ENCODE measurements at regions not wholly inside any gene's neighbourhood (a gene's known extent, or its start where the extent isn't known, plus 50 kb on each side); places are given as distances from the start of the nearest gene placed in this dataset.
"Not testable (repeated sequence)": the region's sequence is repeated elsewhere in the genome, so short reads cannot be mapped to it uniquely, and the experiment has no call there.

DNA sequence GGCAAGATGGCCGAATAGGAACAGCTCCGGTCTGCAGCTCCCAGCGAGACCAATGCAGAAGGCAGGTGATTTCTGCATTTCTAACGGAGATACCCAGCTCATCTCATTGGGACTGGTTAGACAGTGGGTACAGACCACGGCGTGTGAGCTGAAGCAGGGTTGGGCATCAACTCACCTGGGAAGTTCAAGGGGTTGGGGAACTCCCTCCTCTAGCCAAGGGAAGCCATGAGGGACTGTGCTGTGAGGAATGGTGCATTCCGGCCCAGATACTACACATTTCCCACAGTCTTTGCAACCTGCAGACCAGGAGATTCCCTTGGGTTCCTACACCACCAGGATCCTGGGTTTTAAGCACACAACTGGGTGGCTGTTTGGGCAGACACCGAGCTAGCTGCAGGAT is 148.0 kb upstream of the PDE4D start:
- DNase-seq = not testable (repeated sequence)

DNA sequence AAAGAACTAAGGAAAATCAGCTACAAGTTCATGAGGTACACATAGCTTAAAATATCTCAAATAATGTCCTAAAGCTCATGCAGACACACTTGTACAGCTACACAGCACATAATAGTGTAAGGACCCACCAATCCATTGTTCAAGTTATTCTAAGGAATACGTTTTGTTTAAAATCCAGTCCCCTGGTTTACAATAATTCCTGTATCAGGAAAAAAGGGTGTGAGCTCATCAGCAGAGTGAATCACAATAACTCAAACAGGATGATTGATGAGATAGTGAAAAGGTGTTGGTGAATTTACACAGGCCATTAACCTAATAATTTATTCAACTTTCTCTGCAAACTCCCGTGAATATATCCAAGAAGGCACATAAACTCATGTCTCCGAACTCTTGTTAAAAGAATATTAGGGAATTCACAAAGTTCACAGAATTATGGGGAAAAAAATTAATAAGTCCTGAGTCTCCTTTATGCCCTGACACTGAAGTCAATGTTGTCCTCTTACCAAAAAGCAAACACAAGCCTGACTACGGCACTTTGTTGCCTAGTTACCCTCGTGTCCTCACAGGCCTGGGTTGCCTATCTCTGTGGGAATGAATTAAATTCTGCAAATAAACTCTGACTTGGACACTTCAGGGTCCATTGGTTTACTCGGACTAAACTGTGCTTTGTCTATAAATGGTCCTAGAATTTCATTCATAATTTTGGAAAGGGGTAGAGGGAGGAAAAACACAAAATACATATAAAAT is 142.8 kb upstream of the PDE4D start:
- DNase-seq = no peak

DNA sequence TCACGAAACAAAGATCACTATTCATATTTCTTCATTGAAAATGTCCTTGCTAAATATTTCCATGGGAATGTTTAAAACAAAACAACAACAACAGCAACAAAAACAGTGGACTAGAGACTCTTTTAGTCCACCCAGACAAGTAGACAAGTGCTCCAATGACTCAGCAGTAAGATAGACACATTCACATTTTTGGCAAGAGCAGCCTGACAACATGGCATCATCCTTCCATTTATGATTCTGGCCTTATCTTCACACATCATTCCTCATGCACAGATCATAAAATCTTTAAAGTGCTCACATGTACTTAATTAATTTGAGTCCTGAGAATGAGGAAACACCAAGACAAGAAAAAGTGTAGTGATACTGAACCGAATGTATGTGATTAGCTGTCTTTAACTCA is 132.6 kb upstream of the PDE4D start:
- DNase-seq = no peak

DNA sequence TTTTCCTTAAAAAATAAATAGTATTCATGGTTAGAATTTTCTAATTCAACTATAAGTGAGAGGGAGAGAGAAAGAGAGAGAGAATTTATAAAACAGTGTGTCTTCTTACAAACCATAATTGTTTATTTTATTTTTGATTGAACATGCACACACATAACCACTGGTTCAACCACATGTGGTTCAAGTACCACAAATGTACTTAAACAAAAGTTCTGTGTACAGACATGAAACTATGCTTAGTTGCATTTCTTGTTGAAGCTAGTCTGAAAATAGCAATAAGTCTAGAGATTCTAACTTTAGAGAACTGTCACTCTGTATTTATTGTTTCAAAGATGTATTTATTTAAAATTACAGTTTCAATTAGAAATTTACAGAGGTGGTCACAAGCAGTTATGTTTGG is 130.6 kb upstream of the PDE4D start:
- no peak for DNase-seq

DNA sequence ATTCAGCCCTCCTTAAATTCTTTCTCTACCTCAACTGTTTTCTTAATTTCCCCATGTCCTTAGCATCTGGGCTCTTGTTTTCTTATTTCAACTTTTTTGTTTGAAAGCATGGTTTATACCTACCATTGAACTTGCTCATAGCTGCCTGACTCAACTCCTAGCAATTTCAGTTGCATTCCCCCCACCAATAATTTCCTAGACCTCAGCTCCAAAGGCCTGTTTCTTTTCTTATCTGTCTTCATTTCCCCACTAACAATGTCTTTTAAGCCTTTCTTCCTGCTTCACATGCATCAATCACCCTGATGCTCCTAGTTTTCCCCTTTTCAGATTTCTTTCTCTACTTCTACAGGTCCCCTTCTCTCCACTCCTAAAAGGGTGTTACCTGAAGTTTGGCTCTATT is 129.7 kb upstream of the PDE4D start:
- DNase-seq = no peak

DNA sequence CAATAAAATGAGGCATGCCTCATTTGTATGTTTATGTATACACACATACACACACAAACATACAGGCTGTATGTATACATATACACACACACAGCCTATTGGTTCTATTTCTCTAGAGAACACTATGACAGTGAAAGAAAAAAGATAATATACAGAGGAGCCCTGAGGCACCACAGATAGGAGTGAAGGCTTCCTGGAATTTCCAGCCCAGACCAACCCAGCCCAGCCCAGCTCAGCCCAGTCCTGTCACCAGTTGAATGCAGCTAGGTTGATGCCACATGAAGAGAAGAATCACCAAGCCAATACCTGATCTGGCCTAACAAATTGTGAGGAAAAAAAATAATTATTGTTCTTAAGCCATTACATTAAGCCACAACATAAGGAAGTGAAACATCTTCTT is 126.9 kb upstream of the PDE4D start:
- DNase-seq = no peak

DNA sequence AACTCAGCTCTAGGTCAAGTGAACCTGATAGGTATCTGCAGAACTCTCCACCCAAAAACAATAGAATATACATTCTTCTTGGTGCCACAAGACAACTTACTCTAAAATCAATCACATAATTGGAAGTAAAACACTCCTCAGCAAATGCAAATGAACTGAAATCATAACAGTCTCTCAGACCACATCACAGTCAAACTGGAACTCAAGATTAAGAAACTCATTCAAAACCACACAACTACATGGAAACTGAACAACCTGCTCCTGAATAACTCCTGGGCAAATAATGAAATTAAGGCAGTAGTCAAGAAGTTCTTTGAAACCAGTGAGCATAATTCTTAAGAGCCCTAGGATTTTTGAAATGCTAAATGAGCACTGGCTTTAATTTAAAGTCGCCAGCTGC is 125.4 kb upstream of the PDE4D start:
- DNase-seq = not testable (repeated sequence)

DNA sequence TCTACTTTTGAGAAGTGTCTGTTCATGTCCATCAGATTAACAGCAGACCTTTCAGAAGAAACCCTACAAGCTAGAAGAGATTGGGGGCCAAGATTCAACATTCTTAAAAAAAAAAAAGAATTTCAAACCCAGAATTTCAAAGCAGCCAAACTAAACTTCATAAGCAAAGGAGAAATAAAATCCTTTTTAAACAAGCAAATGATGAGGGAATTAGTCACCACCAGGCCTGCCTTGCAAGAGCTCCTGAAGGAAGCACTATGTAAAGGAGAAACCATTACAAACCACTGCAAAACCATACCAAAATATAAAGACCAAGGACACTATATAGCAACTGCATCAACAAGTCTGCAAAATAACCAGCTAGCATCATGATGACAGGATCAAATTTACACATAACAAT is 124.6 kb upstream of the PDE4D start:
- DNase-seq = no peak

DNA sequence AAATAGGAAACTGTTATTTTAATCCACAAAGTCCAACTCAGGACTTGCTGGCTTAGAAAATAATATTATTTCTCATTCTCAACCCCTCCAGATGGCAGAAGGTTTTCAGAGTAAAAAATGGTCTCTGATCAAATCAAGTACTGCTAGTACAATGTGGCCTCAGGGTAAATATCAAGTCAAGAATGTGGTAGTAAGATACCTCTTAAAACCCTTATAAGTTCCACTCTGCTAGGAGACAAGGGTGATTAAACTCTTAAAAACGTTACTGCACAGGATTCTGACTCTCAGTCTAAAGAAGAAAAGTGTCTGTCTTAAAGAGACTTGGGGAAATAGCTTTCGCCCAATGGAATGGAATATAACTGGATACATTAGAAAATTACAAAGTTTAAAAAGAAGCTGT is 120.8 kb upstream of the PDE4D start:
- DNase-seq = no peak

DNA sequence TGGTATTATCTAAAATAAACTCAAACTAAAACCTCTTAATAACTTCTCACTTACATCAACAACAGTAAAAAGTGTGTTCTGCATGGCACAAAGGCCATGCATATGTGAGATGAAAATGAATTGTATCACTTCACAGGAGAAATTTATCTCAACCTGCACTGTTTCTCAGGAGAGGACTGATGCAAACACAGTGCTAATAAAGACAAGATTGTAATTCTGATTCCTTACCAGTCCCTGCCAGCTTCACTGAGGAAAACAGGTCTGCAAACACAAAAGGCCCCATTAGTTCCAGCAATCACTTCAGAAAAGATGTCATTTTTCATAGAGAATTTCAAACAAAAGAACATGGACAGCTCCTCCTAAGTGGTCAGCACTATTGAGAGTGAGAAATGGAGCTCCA is 117.3 kb upstream of the PDE4D start:
- no peak for DNase-seq

DNA sequence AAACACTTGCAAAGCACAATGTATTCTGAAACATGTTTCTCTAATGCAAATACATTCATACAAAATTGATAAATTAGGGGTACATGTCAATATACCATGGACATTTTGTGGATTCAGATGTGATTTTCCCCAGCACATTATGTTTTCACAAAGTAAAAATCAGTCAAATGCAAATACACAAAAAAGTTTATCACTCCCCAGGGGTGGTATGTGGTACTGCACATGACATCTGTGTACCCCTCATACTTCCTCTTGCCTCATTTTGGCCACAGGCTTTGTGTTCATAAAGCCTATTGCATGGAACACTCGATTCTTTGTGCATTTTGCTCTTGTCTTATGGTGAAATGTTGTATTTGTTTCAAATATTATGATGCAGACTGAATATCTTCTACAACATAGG is 116.8 kb upstream of the PDE4D start:
- no peak for DNase-seq

DNA sequence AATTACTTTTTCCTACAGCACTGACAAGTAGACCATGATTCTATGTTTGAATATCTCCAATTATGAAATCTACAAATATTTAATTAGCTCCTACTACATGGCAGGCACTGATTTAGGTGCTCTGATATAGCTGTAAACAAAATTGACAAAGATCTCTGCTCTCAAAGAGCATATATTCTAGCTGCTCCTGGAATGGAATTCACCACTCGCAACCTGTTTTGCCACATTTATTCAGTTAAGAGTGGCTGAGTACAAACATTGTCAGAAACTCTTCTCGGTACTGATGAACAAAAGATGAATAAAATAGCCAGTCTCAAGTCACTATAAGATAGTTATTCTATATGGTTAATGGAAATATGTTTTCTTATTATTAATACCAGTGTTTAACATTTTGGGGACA is 114.2 kb upstream of the PDE4D start:
- no peak for DNase-seq

DNA sequence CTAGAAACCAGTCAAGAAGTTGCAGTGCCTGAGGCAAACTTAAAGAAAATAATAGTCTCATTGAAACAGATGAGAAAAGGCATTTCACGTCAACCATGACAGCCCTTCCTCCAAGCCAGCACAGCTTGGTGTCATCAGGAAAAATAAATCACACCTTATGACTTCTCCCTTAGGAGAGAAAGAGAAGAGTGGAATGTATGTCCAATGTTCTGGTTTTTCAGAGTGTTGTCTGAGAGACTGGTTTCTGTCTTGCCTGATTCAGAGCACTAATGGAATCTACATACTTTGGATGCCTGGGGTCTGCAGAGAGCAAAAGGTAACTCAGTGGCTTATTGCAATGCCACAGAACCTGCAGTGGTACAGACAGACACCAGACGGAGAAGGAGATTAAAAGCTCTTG is 105.5 kb upstream of the PDE4D start:
- no peak for DNase-seq

DNA sequence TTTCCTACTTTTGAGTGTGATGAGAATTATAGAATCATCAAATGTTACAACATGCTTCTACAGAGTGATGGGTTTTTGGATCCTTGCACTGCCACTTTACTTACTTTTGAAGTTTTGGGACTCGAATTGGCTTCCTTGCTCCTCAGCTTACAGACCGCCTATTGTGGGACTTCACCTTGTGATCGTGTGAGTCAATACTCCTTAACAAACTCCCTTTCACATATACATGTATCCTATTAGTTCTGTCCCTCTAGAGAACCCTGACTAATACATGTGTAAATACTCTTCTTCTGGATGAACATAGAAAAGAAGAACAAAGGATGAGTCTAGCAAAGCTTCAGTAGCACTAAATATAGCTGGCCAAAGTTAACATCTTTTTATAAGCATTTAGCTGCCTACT is 98.7 kb upstream of the PDE4D start:
- no peak for DNase-seq

DNA sequence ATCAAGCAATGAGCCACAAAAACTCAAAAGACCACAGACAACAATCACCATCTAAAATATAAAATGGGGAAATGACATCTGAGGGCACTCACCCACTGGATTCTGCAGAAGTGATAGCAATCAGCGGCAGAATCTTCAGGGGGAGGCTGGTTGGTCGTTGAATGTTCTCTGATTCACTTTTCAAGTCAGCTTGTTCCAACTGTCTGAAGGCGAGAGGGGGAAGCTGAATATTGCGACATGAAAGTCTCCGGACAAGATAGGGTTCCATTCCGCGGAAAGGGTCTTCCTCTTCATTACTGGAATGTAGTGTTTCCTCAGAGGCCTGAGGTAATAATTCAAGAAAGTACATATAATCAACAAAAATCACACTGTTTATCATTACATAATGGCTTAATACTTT is 94.9 kb upstream of the PDE4D start:
- no peak for DNase-seq

DNA sequence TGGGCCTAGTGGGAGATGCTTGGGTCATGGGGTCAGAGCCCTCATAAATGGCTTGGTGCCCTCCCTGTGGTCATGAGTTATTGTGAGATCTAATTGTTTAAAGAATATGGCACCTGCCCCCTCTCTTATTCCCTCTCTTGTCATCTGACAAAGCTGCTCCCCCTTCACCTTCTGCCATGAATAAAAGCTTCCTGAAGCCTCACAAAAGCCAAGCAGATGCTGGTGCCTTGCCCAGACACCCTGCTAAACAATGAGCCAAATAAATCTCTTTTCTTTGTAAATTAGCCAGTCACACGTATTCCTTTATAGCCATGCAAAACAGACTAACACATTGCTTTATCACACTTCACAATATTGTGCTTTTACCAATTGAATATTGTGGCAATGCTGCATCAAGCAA is 82.8 kb upstream of the PDE4D start:
- no peak for DNase-seq

DNA sequence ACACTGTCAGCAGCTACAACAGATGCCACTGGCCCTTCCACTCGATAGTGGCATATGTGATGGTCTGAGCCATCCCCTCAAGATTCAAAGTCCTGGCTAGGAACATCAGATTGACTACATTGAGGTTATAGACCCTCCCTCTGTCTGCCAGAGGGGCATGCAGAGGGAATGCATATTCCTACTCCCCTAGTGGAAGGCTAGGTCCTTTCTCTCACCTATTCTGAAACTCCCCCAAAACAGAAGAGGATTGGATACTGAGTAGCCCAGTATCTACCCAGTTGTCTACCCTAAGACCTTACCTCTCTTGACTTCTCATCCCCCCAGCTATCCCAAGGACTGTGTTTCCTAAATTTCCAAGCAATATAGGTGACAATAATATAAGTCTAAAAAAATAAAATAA is 78.5 kb upstream of the PDE4D start:
- DNase-seq = no peak

DNA sequence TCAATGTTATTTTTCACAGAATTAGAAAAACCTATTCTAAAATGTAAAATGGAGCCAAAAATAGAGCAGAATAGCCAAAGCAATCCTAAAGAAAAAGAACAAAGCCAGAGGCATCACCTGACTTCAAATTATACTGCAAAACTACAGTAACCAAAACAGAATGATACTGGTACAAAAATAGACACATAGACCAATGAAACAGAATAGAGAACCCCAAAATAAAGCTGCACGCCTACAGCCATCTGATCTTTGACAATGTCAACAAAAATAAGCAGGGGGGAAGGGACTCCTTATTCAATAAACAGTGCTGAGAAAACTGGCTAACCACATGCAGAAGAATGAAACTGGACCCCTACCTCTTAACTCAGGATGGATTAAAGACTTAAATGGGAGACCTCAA is 65.8 kb upstream of the PDE4D start:
- no peak for DNase-seq

DNA sequence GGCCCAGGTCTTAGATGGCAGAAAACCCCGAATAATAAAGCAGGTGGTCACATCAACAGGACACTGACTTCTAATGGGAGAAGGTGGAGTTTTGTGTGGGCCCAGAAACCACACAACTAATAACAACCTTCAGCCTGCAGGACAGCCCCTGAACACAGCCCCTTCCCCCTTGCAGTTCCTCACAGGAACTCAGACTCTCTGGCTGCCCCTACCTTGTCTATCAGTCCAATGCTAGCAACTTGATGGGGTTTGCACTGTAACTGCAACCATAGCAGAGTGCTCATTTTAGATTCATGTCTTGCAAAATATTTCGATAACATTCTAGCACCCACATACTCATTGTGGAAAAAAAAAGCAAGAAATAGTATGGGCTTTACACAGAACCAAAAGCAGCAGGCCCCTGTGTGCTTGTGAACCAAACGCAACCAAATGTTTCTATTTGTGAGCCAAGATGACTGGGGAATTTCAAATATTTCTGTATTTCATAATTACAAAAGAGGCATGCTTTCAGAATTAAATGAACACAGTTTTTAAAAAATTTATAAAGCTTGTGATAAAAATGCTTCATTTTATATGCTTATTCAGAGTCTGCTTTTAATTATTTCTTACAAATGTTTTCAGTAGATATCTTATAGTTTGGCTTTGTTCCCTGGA is 62.7 kb upstream of the PDE4D start:
- DNase-seq = no peak

DNA sequence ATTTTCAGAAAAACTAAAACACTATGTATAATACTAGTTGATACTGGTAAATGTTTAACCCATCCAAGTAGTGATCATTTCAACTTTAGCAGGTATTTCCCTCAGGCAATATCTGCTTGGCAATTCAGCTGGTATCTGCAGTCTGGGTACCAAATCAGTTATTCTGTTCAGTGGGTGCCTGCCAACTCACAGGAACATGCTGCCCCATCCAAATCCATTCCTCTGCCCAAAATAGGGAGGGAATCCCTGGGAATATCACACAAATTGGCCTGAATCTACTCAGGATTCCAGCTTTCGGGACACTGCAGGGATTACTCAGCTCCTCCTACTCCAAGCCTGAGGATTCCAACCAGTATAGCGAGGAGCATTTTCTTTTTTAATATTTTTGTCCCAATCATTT is 61.7 kb upstream of the PDE4D start:
- DNase-seq = no peak

DNA sequence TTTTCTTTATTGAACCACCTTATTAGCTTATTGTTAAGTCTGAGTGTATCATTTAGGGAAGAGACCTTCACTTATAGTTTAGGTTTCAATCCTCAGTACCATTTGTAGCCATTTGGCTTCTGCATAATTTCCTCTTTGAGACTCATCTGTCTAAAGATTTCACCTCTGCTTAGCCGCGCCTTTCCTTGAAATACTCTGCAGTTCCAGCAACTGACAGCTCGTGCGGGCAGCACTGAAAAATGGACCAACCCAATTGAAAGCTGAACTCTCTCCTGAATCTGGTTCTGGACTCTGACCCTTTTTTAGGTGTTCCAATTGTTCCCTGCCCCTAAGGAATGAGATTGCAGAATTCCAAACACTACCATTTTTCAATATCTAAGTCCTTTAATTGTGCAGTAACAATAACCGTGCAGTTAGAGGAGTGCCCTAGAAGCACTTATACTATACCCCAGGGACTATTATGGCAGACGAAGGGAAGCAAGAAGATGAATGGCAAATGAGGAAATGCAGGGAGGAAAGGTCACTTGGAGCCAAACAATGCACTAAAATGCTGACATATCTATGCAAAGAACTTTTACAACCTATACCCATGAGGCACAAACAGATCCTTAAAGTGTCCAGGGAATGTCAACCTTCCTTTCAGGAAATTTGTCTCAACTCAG is 50.1 kb upstream of the PDE4D start:
- no peak for DNase-seq
